Erythroblast (primary cell): ENCODE measurements at regions not wholly inside any gene's neighbourhood (a gene's known extent, or its start where the extent isn't known, plus 50 kb on each side); places are given as distances from the start of the nearest gene placed in this dataset.

Source experiments
- GATA1 ChIP-seq: IDR thresholded peaks from 2 replicates; pipeline ENCODE4 v1.6.1; 2011; ENCODE audit warnings: low read depth, mild to moderate bottlenecking, control low read depth, low read length, moderate library complexity
- POLR2A ChIP-seq: IDR thresholded peaks from 2 replicates; pipeline ENCODE4 v1.6.1; 2011; ENCODE audit warnings: mild to moderate bottlenecking, low read length

GRCh38 chr2:215718890-215719289 lies 283.0 kb upstream of the FN1 start:
- TF ChIP-seq POLR2A (no peak), GATA1 (no peak)
